ENCODE measurements at regions not wholly inside any gene's neighbourhood (a gene's known extent, or its start where the extent isn't known, plus 50 kb on each side); places are given as distances from the start of the nearest gene placed in this dataset.

GRCh38 chr5:68995845-68996545 is 97.8 kb upstream of the SLC30A5 start:
- BruUV-seq (replicated peaks): no TSS peak
- ChIA-PET POLR2A (no interaction called here), RAD21 (ENCODE audit: low non-redundant PET in 1 of 2, low total read pairs in 2 of 2, uncharacterized antibody in 2 of 2, unreplicated experiment in 2 of 2) (no interaction called here), CTCF (no interaction called here)
- H3K4me3 ChIP-seq (replicated peaks in 1 of 2; ENCODE audit: low read depth in 1 of 2, low read length in 2 of 2): no peak overlapping the region
- H3K27me3 ChIP-seq (ENCODE audit: insufficient read depth, low read length): no peaks in the 10 kb centered on the region
- no peak overlapping the region for H3K4me2 ChIP-seq (ENCODE audit: low read length)
- intact Hi-C loops (cut with micrococcal nuclease): no loop called here
- no peaks in the 10 kb centered on the region for H3K9me3 ChIP-seq (ENCODE audit: control insufficient read depth in 1 of 2, insufficient read depth in 1 of 2, low read depth in 1 of 2, low read length in 2 of 2)
- no peaks in the 10 kb centered on the region for H3K4me1 ChIP-seq (ENCODE audit: control insufficient read depth in 1 of 2, insufficient read depth in 2 of 2, low read length in 2 of 2)
- no peaks in the 10 kb centered on the region for H4K20me1 ChIP-seq (ENCODE audit: insufficient read depth)
- no peaks in the 10 kb centered on the region for H3K79me2 ChIP-seq (ENCODE audit: insufficient read depth, low read length)
- H3K36me3 ChIP-seq (ENCODE audit: control insufficient read depth in 1 of 2, insufficient read depth in 2 of 2, low read length in 2 of 2): no peaks in the 10 kb centered on the region
- DNase-seq (ENCODE audit: low read depth, low spot score) (no peak), ATAC-seq (no peak)
- no peak overlapping the region for H3K27ac ChIP-seq (ENCODE audit: low read depth, low read length)
- no peaks in the 10 kb centered on the region for H3K9me2 ChIP-seq (ENCODE audit: insufficient read depth)
- H3K9ac ChIP-seq (ENCODE audit: low read length): no peak overlapping the region
- TF ChIP-seq SP1 (IDR thresholded peaks at IDR 0.05; ENCODE audit: low read depth): no peak
- TF ChIP-seq REST (IDR thresholded peaks at IDR 0.05; ENCODE audit: low read depth): no peak
- H2AFZ ChIP-seq (ENCODE audit: low read depth, low read length, poor library complexity, severe bottlenecking): no peak overlapping the region

- Histone ChIP-seq H3K79me2 (ENCODE audit: insufficient read depth, low read length) (no peaks in the 10 kb centered on the region), H3K4me3 (replicated peaks in 1 of 2; ENCODE audit: low read depth in 1 of 2, low read length in 2 of 2) (no peak overlapping the region), H3K9me2 (ENCODE audit: insufficient read depth) (no peaks in the 10 kb centered on the region), H3K36me3 (ENCODE audit: control insufficient read depth in 1 of 2, insufficient read depth in 2 of 2, low read length in 2 of 2) (no peaks in the 10 kb centered on the region), H3K4me2 (ENCODE audit: low read length) (no peak overlapping the region), H3K9me3 (ENCODE audit: control insufficient read depth in 1 of 2, insufficient read depth in 1 of 2, low read depth in 1 of 2, low read length in 2 of 2) (no peaks in the 10 kb centered on the region), H3K27ac (ENCODE audit: low read depth, low read length) (no peak overlapping the region), H3K9ac (ENCODE audit: low read length) (no peak overlapping the region), H3K27me3 (ENCODE audit: insufficient read depth, low read length) (no peaks in the 10 kb centered on the region), H4K20me1 (ENCODE audit: insufficient read depth) (no peaks in the 10 kb centered on the region), H3K4me1 (ENCODE audit: control insufficient read depth in 1 of 2, insufficient read depth in 2 of 2, low read length in 2 of 2) (no peaks in the 10 kb centered on the region), H2AFZ (ENCODE audit: low read depth, low read length, poor library complexity, severe bottlenecking) (no peak overlapping the region)
- CTCF ChIA-PET: no interaction called here
- TF ChIP-seq MAX (IDR thresholded peaks at IDR 0.05) (no peak), POLR2A (IDR thresholded peaks at IDR 0.05; ENCODE audit: borderline replicate concordance, extremely low read depth, insufficient read depth, insufficient read length) (no peak), SIN3A (IDR thresholded peaks at IDR 0.05; ENCODE audit: low read depth) (no peak), EZH2phosphoT487 (IDR thresholded peaks at IDR 0.05; ENCODE audit: borderline replicate concordance) (no peak), ZNF274 (IDR thresholded peaks at IDR 0.05; ENCODE audit: low read depth, low read length) (no peak), POLR2AphosphoS5 (IDR thresholded peaks at IDR 0.05; ENCODE audit: low read depth, low read length) (no peak), YY1 (IDR thresholded peaks at IDR 0.05; ENCODE audit: extremely low read depth, insufficient replicate concordance, low read depth, low read length) (no peak)
- RAD21 ChIA-PET (ENCODE audit: low non-redundant PET in 1 of 2, low total read pairs in 2 of 2, uncharacterized antibody in 2 of 2, unreplicated experiment in 2 of 2): no interaction called here
- DNase-seq (ENCODE audit: low read depth, low spot score): no peak
- ATAC-seq: no peak
- POLR2A ChIA-PET: no interaction called here
- no TSS peak for BruUV-seq (replicated peaks)
- intact Hi-C loops (cut with micrococcal nuclease): no loop called here
Observed at GRCh38 chr5:68999181-68999580, 94.6 kb upstream of the SLC30A5 start.

Data from HCT116 (cell line).